Bronchial epithelial cell (primary cell): ENCODE measurements at regions not wholly inside any gene's neighbourhood (a gene's known extent, or its start where the extent isn't known, plus 50 kb on each side); places are given as distances from the start of the nearest gene placed in this dataset.

Experiments
- DNase-seq: peaks from one replicate; pipeline ENCODE4 v3.0.0-alpha.2; 2010; ENCODE audit warnings: low read depth
- FAIRE-seq: peaks from 2 replicates; lab custom pipeline; 2011; peaks lifted over from hg19 to GRCh38; lab: Jason Lieb, UNC
- H3K27me3 ChIP-seq: 2 replicates; pipeline ENCODE4 v1.5.1; 2011; ENCODE audit warnings: low read length; ENCODE audit not compliant: control insufficient read depth, insufficient read depth
- H3K36me3 ChIP-seq: 2 replicates; pipeline ENCODE4 v1.5.1; 2011; ENCODE audit warnings: low read length; ENCODE audit not compliant: control insufficient read depth, insufficient read depth
- H3K4me3 ChIP-seq: 2 replicates; pipeline ENCODE4 v1.5.1; 2011; ENCODE audit warnings: mild to moderate bottlenecking, low read depth, low read length, control low read depth
- TF ChIP-seq, protein P1 (sequence below): IDR thresholded peaks from 2 replicates; pipeline ENCODE4 v1.5.1; 2011; ENCODE audit warnings: mild to moderate bottlenecking, moderate library complexity, low read length, control low read depth, inconsistent platforms; ENCODE audit not compliant: insufficient read depth, severe bottlenecking

GRCh38 chr14:51307551-51307950, 67.5 kb downstream of the TMX1 start:
- Histone ChIP-seq H3K4me3 (no peak overlapping the region), H3K36me3 (no peaks in the 10 kb centered on the region), H3K27me3 (no peaks in the 10 kb centered on the region)
- TF ChIP-seq, protein P1, sequence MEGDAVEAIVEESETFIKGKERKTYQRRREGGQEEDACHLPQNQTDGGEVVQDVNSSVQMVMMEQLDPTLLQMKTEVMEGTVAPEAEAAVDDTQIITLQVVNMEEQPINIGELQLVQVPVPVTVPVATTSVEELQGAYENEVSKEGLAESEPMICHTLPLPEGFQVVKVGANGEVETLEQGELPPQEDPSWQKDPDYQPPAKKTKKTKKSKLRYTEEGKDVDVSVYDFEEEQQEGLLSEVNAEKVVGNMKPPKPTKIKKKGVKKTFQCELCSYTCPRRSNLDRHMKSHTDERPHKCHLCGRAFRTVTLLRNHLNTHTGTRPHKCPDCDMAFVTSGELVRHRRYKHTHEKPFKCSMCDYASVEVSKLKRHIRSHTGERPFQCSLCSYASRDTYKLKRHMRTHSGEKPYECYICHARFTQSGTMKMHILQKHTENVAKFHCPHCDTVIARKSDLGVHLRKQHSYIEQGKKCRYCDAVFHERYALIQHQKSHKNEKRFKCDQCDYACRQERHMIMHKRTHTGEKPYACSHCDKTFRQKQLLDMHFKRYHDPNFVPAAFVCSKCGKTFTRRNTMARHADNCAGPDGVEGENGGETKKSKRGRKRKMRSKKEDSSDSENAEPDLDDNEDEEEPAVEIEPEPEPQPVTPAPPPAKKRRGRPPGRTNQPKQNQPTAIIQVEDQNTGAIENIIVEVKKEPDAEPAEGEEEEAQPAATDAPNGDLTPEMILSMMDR: no peak
- DNase-seq: no peak
- FAIRE-seq: no peak

- TF ChIP-seq, protein P1: no peak
- Histone ChIP-seq H3K4me3 (no peak overlapping the region), H3K27me3 (no peaks in the 10 kb centered on the region), H3K36me3 (no peaks in the 10 kb centered on the region)
- no peak for FAIRE-seq
- DNase-seq: no peak
Observed at GRCh38 chr14:51308866-51309265, 68.8 kb downstream of the TMX1 start.

GRCh38 chr14:51310505-51310944, 70.5 kb downstream of the TMX1 start:
- Histone ChIP-seq H3K27me3 (no peaks in the 10 kb centered on the region), H3K36me3 (no peaks in the 10 kb centered on the region), H3K4me3 (no peak overlapping the region)
- DNase-seq: no peak
- no peak for FAIRE-seq
- TF ChIP-seq, protein P1: no peak

DNA sequence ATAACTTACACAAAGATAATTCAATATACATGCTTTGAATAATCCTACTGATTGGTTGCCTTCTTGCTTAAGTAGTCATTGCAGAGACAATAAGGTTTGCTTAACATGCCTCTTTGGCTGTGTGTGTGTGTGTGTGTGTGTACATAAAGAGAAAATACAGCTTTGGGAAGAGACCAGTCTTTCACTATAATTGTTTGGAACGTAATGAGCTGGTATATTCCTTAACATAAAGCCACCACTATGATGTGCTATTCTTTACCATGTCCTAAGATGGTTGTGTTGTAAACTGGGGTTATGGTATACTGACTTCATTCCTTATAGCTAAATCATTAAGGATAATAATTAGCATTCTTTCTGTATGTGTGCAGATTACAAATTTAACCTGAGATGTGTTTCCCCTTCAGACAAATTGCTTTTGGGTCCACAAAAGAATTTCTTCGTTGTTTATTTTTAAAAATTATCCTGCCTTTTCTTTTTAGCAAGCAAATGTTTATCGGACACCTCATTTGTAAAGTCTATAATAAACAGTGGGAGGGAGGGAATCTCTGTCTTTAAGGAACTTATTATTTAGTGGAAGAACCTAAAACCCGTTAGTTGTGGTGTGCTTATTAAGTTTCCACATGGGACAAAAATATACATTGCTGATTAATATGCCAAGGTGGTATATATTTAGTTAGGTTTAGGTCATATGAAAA, 74.4 kb downstream of the TMX1 start:
- FAIRE-seq: no peak
- TF ChIP-seq, protein P1: no peak
- Histone ChIP-seq H3K36me3 (no peaks in the 10 kb centered on the region), H3K27me3 (no peaks in the 10 kb centered on the region), H3K4me3 (no peak overlapping the region)
- no peak for DNase-seq

GRCh38 chr14:51317373-51317772, 77.3 kb downstream of the TMX1 start:
- Histone ChIP-seq H3K4me3 (no peak overlapping the region), H3K36me3 (no peaks in the 10 kb centered on the region), H3K27me3 (no peaks in the 10 kb centered on the region)
- TF ChIP-seq, protein P1: no peak
- FAIRE-seq (no peak), DNase-seq (no peak)
